GM12878 (cell line): ENCODE measurements at regions not wholly inside any gene's neighbourhood (a gene's known extent, or its start where the extent isn't known, plus 50 kb on each side); places are given as distances from the start of the nearest gene placed in this dataset.
"Not testable (repeated sequence)": the region's sequence is repeated elsewhere in the genome, so short reads cannot be mapped to it uniquely, and the experiment has no call there.

ENCODE experiments used
- ATAC-seq: fragments of 200-7000 bp; cut with Tn5 transposase; 3 replicates; pipeline ENCODE4 v1.9.1; 2020; ENCODE audit warnings: mild to moderate bottlenecking, moderate library complexity
- BruUV-seq: library from RNA; stranded (reverse); fragments of 400-500 nt; replicated peaks from 2 replicates; lab custom pipeline; 2021; lab: Mats Ljungman, UMichigan
- CTCF ChIA-PET: fragments of 300-600 bp; sonication (Branson Sonifier 250); formaldehyde crosslinking; extraction: SDS; loops from one replicate; lab custom pipeline; 2021; ENCODE audit warnings: inconsistent platforms; lab: Yijun Ruan, JAX
- POLR2A ChIA-PET: fragments of 350-600 bp; formaldehyde crosslinking; extraction: SDS; loops from one replicate; lab custom pipeline; 2021; ENCODE audit warnings: inconsistent platforms; lab: Charles Lee
- RAD21 ChIA-PET: fragments of 300-600 bp; sonication (Branson Sonifier 250); formaldehyde crosslinking; loops from one replicate; lab custom pipeline; 2023; ENCODE audit warnings: antibody characterized with exemption; ENCODE audit not compliant: unreplicated experiment; lab: Charles Lee
- SMC1A ChIA-PET: fragments of 300-600 bp; sonication (Branson Sonifier 250); formaldehyde crosslinking; loops from one replicate; lab custom pipeline; 2023; ENCODE audit not compliant: unreplicated experiment, uncharacterized antibody; lab: Charles Lee
- DNase-seq: peaks from one replicate; pipeline ENCODE4 v3.0.0-alpha.2; 2011; ENCODE audit warnings: low read depth, low spot score
- FAIRE-seq: peaks from 3 replicates; lab custom pipeline; 2011; peaks lifted over from hg19 to GRCh38; lab: Jason Lieb, UNC
- H2AFZ ChIP-seq: 2 replicates; pipeline ENCODE4 v1.6.0; 2011; ENCODE audit warnings: low read depth, low read length, control low read depth; ENCODE audit not compliant: control insufficient read depth
- H3K27ac ChIP-seq: 2 replicates; pipeline ENCODE4 v1.5.1; 2011; ENCODE audit warnings: control low read depth; ENCODE audit not compliant: control insufficient read depth, insufficient read depth
- H3K27me3 ChIP-seq, 2 experiments: replicated peaks in 1 of 2; 2 replicates each; pipeline versions ENCODE4 v1.6.0 to v1.6.1; 2011; ENCODE audit warnings: low read length in 1 of 2; ENCODE audit not compliant: control insufficient read depth in 2 of 2, insufficient read depth in 2 of 2
- H3K36me3 ChIP-seq, 2 experiments: 2 replicates each; pipeline ENCODE4 v1.5.1; 2011; ENCODE audit warnings: low read length in 1 of 2; ENCODE audit not compliant: control insufficient read depth in 2 of 2, insufficient read depth in 2 of 2
- H3K4me1 ChIP-seq: 2 replicates; pipeline ENCODE4 v1.6.1; 2011; ENCODE audit warnings: mild to moderate bottlenecking, low read length, moderate library complexity, mixed read lengths; ENCODE audit not compliant: control insufficient read depth, insufficient read depth
- H3K4me2 ChIP-seq: 2 replicates; pipeline ENCODE4 v1.6.0; 2011; ENCODE audit warnings: control low read depth; ENCODE audit not compliant: control insufficient read depth, insufficient read depth
- H3K4me3 ChIP-seq: fragments of 200-600 bp; sonication (generic); 2 replicates; pipeline ENCODE4 v1.5.1; 2016
- H3K79me2 ChIP-seq: 2 replicates; pipeline ENCODE4 v1.6.0; 2011; ENCODE audit warnings: low read length; ENCODE audit not compliant: control insufficient read depth, insufficient read depth
- H3K9ac ChIP-seq: 2 replicates; pipeline ENCODE4 v1.8.0; 2011; ENCODE audit warnings: low read length, control low read depth, mixed read lengths; ENCODE audit not compliant: control insufficient read depth, insufficient read depth
- H3K9me3 ChIP-seq: replicated peaks from 3 replicates; pipeline ENCODE4 v1.5.1; 2011; ENCODE audit warnings: mild to moderate bottlenecking, low read length; ENCODE audit not compliant: control insufficient read depth, insufficient read depth
- H4K20me1 ChIP-seq: 2 replicates; pipeline ENCODE4 v1.6.0; 2011; ENCODE audit not compliant: control insufficient read depth, insufficient read depth
- BMI1 ChIP-seq: fragments of 450-650 bp; IDR thresholded peaks from 2 replicates; pipeline ENCODE4 v1.6.1; 2016; ENCODE audit warnings: mild to moderate bottlenecking, moderate library complexity, borderline replicate concordance
- CBX3 ChIP-seq: fragments of 200-600 bp; sonication (generic); IDR thresholded peaks from 2 replicates; pipeline ENCODE4 v1.6.1; 2016; ENCODE audit warnings: low read depth, borderline replicate concordance
- ETV6 ChIP-seq, 2 experiments: fragments of 450-650 bp in 1 of 2; IDR thresholded peaks in 1 of 2; conservative IDR thresholded peaks in 1 of 2; 2 replicates each; pipeline ENCODE4 v1.6.1; 2014; ENCODE audit warnings: antibody characterized with exemption in 1 of 2, borderline replicate concordance in 1 of 2, low read depth in 1 of 2, mild to moderate bottlenecking in 1 of 2, moderate library complexity in 1 of 2
- IKZF1 ChIP-seq: fragments of 450-650 bp; conservative IDR thresholded peaks from 2 replicates; pipeline ENCODE4 v1.6.1; 2017; ENCODE audit warnings: antibody characterized with exemption, mild to moderate bottlenecking
- MXI1 ChIP-seq: fragments of 150-350 bp; IDR thresholded peaks from 2 replicates; pipeline ENCODE4 v1.6.1; 2011; ENCODE audit warnings: low read depth, mild to moderate bottlenecking, inconsistent platforms, low read length, improper control_type of control experiment
- PAX8 ChIP-seq: fragments of 450-650 bp; IDR thresholded peaks from 2 replicates; pipeline ENCODE4 v1.6.1; 2017; ENCODE audit warnings: mild to moderate bottlenecking, moderate library complexity
- YBX1 ChIP-seq: fragments of 450-650 bp; IDR thresholded peaks from 2 replicates; pipeline ENCODE4 v1.6.1; 2016; ENCODE audit warnings: antibody characterized with exemption
- WGBS: methylation state at CpG from one replicate; pipeline ENCODE4 v1.1.6; 2016; ENCODE audit warnings: low lambda C conversion rate; ENCODE audit not compliant: insufficient replicate concordance, insufficient coverage; ENCODE audit errors: missing lambda C conversion rate; 5-methylcytosine and 5-hydroxymethylcytosine counted together
- in situ Hi-C: fragments of 300-500 bp; cut with MboI; formaldehyde crosslinking; loops from 9 replicates; pipeline ENCODE4 v1.14.3; 2018; ENCODE audit warnings: mixed read lengths
- intact Hi-C: fragments of 100-400 bp; cut with micrococcal nuclease; formaldehyde crosslinking; loops from one replicate; pipeline ENCODE4 v1.14.2; 2022; ENCODE audit not compliant: unreplicated experiment
- TF ChIP-seq, protein P1 (sequence below): fragments of 450-650 bp; IDR thresholded peaks from 2 replicates; pipeline ENCODE4 v1.6.1; 2014; ENCODE audit warnings: mild to moderate bottlenecking
- TF ChIP-seq, protein P2 (sequence below): IDR thresholded peaks from 2 replicates; pipeline ENCODE4 v1.6.1; 2012; ENCODE audit warnings: low read length, inconsistent platforms
- TF ChIP-seq, protein P3 (sequence below): IDR thresholded peaks from 2 replicates; pipeline ENCODE4 v1.6.1; 2011; ENCODE audit warnings: mild to moderate bottlenecking, low read depth, low read length, moderate library complexity; ENCODE audit not compliant: insufficient replicate concordance
- TF ChIP-seq, protein P4 (sequence below): fragments of 450-650 bp; formaldehyde crosslinking; IDR thresholded peaks from 2 replicates; pipeline ENCODE4 v1.5.0; 2022; ENCODE audit warnings: mild to moderate bottlenecking, missing genetic modification characterization

DNA sequence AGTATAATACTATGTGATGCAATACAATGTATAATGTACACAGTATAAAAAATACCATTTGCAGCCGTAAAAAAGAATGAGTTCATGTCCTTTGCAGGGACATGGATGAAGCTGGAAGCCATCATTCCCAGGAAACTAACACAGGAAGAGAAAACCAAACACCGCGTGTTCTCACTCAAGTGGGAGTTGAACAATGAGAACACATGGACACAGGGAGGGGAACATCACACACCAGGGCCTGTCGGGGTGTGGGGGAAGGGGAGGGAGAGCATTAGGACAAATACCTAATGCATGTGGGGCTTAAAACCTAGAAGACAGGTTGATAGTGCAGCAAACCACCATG, 72.6 kb upstream of the PEG3 start:
- RAD21 ChIA-PET, POLR2A ChIA-PET, H3K27ac ChIP-seq: not testable (repeated sequence)

DNA sequence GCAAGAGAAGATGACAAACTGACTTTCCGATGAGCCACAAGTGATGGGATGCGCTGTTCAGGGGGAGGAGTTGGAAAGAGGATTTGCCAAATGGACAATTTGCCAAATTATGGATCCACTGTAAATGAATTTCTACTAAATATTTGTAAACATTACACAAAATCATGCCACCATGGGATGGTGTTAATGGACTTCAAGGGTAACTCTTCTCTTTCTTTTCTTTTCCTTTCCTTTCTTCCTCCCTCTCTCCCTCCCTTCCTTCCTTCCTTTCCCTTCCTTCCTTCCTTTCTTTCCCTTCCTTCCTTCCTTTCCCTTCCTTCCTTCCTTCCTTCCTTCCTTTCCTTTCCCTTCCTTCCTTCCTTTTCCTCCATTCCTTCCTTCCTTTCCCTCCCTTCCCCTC, 76.0 kb upstream of the PEG3 start:
- Histone ChIP-seq H3K36me3 (no peaks in the 10 kb centered on the region), H3K9ac (no peak overlapping the region), H3K27ac (no peak overlapping the region), H3K4me2 (no peak overlapping the region), H4K20me1 (no peaks in the 10 kb centered on the region), H3K79me2 (no peaks in the 10 kb centered on the region), H3K4me3 (no peak overlapping the region), H3K27me3 (no peaks in the 10 kb centered on the region), H3K4me1 (no peaks in the 10 kb centered on the region), H2AFZ (no peak overlapping the region), H3K9me3 (no peaks in the 10 kb centered on the region; the same call in 2 of the 3 replicates)
- no TSS peak for BruUV-seq
- 62% methylated on average over 2 of the region's 2 CpGs for WGBS
- ATAC-seq (no peak), DNase-seq (no peak), FAIRE-seq (no peak)
- intact Hi-C loops (no loop called here), in situ Hi-C loops (no loop called here)
- ChIA-PET POLR2A (no interaction called here), CTCF (no interaction called here), SMC1A (no interaction called here), RAD21 (no interaction called here)
- TF ChIP-seq BMI1 = no peak
- TF ChIP-seq, protein P1, sequence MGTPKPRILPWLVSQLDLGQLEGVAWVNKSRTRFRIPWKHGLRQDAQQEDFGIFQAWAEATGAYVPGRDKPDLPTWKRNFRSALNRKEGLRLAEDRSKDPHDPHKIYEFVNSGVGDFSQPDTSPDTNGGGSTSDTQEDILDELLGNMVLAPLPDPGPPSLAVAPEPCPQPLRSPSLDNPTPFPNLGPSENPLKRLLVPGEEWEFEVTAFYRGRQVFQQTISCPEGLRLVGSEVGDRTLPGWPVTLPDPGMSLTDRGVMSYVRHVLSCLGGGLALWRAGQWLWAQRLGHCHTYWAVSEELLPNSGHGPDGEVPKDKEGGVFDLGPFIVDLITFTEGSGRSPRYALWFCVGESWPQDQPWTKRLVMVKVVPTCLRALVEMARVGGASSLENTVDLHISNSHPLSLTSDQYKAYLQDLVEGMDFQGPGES = no peak
- TF ChIP-seq, protein P2, sequence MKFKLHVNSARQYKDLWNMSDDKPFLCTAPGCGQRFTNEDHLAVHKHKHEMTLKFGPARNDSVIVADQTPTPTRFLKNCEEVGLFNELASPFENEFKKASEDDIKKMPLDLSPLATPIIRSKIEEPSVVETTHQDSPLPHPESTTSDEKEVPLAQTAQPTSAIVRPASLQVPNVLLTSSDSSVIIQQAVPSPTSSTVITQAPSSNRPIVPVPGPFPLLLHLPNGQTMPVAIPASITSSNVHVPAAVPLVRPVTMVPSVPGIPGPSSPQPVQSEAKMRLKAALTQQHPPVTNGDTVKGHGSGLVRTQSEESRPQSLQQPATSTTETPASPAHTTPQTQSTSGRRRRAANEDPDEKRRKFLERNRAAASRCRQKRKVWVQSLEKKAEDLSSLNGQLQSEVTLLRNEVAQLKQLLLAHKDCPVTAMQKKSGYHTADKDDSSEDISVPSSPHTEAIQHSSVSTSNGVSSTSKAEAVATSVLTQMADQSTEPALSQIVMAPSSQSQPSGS = no peak
- TF ChIP-seq IKZF1 = no peak
- TF ChIP-seq, protein P3, sequence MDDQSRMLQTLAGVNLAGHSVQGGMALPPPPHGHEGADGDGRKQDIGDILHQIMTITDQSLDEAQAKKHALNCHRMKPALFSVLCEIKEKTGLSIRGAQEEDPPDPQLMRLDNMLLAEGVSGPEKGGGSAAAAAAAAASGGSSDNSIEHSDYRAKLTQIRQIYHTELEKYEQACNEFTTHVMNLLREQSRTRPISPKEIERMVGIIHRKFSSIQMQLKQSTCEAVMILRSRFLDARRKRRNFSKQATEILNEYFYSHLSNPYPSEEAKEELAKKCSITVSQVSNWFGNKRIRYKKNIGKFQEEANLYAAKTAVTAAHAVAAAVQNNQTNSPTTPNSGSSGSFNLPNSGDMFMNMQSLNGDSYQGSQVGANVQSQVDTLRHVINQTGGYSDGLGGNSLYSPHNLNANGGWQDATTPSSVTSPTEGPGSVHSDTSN = no peak
- TF ChIP-seq CBX3 = no peak
- no peak for TF ChIP-seq MXI1
- no peak for TF ChIP-seq ETV6 (conservative IDR thresholded peaks at IDR 0.05 in 1 of 2, IDR thresholded peaks at IDR 0.05 in 1 of 2; ENCODE audit: borderline replicate concordance in 1 of 2, low read depth in 1 of 2)
- no peak for TF ChIP-seq PAX8
- TF ChIP-seq, protein P4, sequence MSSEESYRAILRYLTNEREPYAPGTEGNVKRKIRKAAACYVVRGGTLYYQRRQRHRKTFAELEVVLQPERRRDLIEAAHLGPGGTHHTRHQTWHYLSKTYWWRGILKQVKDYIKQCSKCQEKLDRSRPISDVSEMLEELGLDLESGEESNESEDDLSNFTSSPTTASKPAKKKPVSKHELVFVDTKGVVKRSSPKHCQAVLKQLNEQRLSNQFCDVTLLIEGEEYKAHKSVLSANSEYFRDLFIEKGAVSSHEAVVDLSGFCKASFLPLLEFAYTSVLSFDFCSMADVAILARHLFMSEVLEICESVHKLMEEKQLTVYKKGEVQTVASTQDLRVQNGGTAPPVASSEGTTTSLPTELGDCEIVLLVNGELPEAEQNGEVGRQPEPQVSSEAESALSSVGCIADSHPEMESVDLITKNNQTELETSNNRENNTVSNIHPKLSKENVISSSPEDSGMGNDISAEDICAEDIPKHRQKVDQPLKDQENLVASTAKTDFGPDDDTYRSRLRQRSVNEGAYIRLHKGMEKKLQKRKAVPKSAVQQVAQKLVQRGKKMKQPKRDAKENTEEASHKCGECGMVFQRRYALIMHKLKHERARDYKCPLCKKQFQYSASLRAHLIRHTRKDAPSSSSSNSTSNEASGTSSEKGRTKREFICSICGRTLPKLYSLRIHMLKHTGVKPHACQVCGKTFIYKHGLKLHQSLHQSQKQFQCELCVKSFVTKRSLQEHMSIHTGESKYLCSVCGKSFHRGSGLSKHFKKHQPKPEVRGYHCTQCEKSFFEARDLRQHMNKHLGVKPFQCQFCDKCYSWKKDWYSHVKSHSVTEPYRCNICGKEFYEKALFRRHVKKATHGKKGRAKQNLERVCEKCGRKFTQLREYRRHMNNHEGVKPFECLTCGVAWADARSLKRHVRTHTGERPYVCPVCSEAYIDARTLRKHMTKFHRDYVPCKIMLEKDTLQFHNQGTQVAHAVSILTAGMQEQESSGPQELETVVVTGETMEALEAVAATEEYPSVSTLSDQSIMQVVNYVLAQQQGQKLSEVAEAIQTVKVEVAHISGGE (CRISPR knock-in tag) = no peak
- TF ChIP-seq YBX1 = no peak

More for the DNA sequence above, 72.6 kb upstream of the PEG3 start:
- FAIRE-seq, intact Hi-C loops, H3K79me2 ChIP-seq, DNase-seq, H3K9me3 ChIP-seq, H3K36me3 ChIP-seq, H2AFZ ChIP-seq, H3K4me1 ChIP-seq, H3K9ac ChIP-seq, SMC1A ChIA-PET, H3K27me3 ChIP-seq, H4K20me1 ChIP-seq, ATAC-seq, CTCF ChIA-PET, H3K4me3 ChIP-seq, BruUV-seq, in situ Hi-C loops, H3K4me2 ChIP-seq: not testable (repeated sequence)
- WGBS = 62% methylated on average over 3 of the region's 4 CpGs
